ENCODE measurements at regions not wholly inside any gene's neighbourhood (a gene's known extent, or its start where the extent isn't known, plus 50 kb on each side); places are given as distances from the start of the nearest gene placed in this dataset.
A peak's percentile ranks its signal among the peaks of the same experiment; 100 is the strongest.

DNA sequence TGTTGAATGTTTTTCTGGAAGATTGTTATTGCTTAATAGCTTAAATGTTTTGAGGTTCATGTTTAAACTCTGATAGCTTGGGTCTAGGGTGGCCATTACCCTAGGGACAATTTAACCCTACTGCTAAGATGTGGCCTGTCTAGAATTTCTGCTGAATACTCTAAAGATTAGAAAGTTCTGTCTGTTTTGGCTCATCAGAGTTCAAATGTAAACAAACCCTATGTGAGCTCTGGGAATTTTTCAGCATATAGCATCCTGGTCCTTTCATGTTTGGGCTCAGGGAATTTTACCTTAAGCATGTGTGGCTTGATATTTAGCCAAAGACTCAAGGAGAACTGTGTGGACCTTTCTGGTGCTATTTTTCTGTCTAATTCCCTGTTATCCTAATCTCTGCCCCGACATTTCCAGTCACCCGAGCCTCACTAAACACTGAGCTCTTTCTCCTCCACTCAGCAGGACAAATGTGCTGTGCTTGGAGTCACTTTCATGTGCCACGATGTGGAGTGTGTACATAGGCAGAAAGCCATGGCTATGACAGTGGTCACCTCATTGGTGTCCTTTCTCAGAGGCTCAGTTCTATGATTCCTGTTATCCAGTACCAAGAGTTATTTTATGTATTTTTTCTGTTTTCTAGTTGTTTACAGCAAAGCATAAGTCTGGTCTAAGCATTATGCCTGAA, 492.5 kb upstream of the SPHKAP start:
- ChIA-PET POLR2A (no interaction called here), CTCF (no interaction called here)
- Mint-ChIP-seq H3K36me3 (no peaks in the 10 kb centered on the region), H3K9me3 (peaks cover 3 to 15% (median 6%) of the 10 kb centered on the region in 5 donors), H3K4me3 (no peak overlapping the region), H3K4me1 (no peaks in the 10 kb centered on the region), H3K27me3 (no peaks in the 10 kb centered on the region), H3K27ac (no peak overlapping the region)
- no peak for DNase-seq
- Histone ChIP-seq H3K4me3 (ENCODE audit: low read length) (no peak overlapping the region), H3K27me3 (ENCODE audit: insufficient read depth, low read length, poor library complexity, severe bottlenecking) (no peaks in the 10 kb centered on the region), H3K36me3 (ENCODE audit: insufficient read depth, low read length) (no peaks in the 10 kb centered on the region), H3K27ac (ENCODE audit: low read depth, low read length) (no peak overlapping the region), H3K4me1 (ENCODE audit: insufficient read depth, low read length) (no peaks in the 10 kb centered on the region), H3K9me3 (ENCODE audit: low read length) (no peaks in the 10 kb centered on the region)

DNA sequence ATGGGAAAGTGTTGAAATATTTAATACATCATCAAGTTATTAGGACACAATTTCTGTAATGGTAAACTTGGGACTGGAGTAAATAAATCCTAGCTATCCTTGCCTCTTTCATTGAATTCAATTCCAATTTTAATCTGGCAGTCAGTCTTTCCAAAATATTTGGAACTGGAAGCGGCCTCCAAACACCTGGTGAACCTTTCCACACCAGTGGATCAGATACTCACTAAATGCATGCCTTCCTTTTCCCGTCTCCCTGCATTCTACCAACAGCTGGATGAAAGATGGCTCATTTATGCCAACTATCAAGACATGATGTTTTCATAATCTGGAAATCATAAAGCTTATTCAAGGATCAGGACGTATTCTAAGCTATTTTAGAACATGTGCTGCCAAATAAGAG, 488.2 kb upstream of the SPHKAP start:
- Mint-ChIP-seq H3K36me3 (no peaks in the 10 kb centered on the region), H3K4me1 (no peaks in the 10 kb centered on the region), H3K27me3 (no peaks in the 10 kb centered on the region), H3K4me3 (no peak overlapping the region), H3K27ac (no peak overlapping the region), H3K9me3 (peaks cover 0 to 6% (median 4%) of the 10 kb centered on the region in 5 donors)
- ChIA-PET POLR2A (no interaction called here), CTCF (no interaction called here)
- no peak for DNase-seq
- Histone ChIP-seq H3K9me3 (ENCODE audit: low read length) (no peaks in the 10 kb centered on the region), H3K4me1 (ENCODE audit: insufficient read depth, low read length) (no peaks in the 10 kb centered on the region), H3K27ac (ENCODE audit: low read depth, low read length) (no peak overlapping the region), H3K4me3 (ENCODE audit: low read length) (no peak overlapping the region), H3K27me3 (ENCODE audit: insufficient read depth, low read length, poor library complexity, severe bottlenecking) (no peaks in the 10 kb centered on the region), H3K36me3 (ENCODE audit: insufficient read depth, low read length) (no peaks in the 10 kb centered on the region)

DNA sequence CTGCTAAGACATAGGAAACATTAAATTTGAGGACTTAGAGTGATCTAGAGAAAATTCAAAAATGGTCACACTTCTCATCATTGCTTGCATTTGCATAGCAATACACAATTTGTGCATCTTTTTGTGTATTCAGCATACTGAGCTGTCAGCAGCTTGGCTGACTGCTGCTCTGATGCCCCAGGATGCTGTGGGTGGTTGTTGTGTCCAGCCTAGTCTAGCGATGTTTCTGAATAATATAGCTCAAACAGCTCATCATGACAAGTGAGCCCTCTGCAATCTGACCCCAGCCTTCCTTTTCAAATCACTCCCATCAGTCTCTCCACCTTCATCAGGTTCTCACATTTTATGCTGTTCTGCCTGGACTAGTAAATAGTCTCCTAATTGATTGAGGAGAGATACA, 483.7 kb upstream of the SPHKAP start:
- H3K27me3 ChIP-seq (ENCODE audit: insufficient read depth, low read length, poor library complexity, severe bottlenecking), result no peaks in the 10 kb centered on the region
- H3K27ac ChIP-seq (ENCODE audit: low read depth, low read length), result no peak overlapping the region
- Mint-ChIP-seq H3K27me3 (no peaks in the 10 kb centered on the region), H3K4me1 (no peaks in the 10 kb centered on the region), H3K4me3 (no peak overlapping the region), H3K9me3 (peaks cover 0 to 14% (median 3%) of the 10 kb centered on the region in 5 donors), H3K36me3 (no peaks in the 10 kb centered on the region), H3K27ac (no peak overlapping the region)
- no peak for DNase-seq
- no peaks in the 10 kb centered on the region for H3K9me3 ChIP-seq (ENCODE audit: low read length)
- H3K36me3 ChIP-seq (ENCODE audit: insufficient read depth, low read length), result no peaks in the 10 kb centered on the region
- no peak overlapping the region for H3K4me3 ChIP-seq (ENCODE audit: low read length)
- ChIA-PET CTCF (no interaction called here), POLR2A (no interaction called here)
- H3K4me1 ChIP-seq (ENCODE audit: insufficient read depth, low read length), result no peaks in the 10 kb centered on the region

DNA sequence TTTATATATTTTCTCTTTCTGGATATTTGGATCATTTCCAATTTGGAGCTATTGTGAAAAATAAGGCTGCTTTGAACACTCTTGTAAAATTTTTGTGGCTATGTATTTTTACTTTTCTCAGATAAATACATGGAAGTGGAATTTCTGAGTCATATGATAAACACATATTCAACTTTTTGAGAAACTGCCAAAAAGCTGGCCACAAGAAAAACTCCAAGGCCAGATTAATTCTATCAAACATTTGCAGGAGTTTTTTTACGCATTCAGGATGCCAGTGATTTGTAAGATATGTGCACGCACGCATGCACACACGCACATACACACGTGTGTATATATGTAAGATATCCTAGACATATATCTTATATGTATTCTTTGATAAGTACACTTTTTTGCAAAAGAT, 477.5 kb upstream of the SPHKAP start:
- Mint-ChIP-seq H3K36me3 (no peaks in the 10 kb centered on the region), H3K9me3 (peaks cover 0 to 20% (median 2%) of the 10 kb centered on the region in 5 donors), H3K27ac (no peak overlapping the region), H3K27me3 (no peaks in the 10 kb centered on the region), H3K4me3 (no peak overlapping the region), H3K4me1 (no peaks in the 10 kb centered on the region)
- H3K36me3 ChIP-seq (ENCODE audit: insufficient read depth, low read length), result no peaks in the 10 kb centered on the region
- ChIA-PET POLR2A (no interaction called here), CTCF (no interaction called here)
- H3K9me3 ChIP-seq (ENCODE audit: low read length), result no peaks in the 10 kb centered on the region
- no peak for DNase-seq
- no peak overlapping the region for H3K27ac ChIP-seq (ENCODE audit: low read depth, low read length)
- H3K27me3 ChIP-seq (ENCODE audit: insufficient read depth, low read length, poor library complexity, severe bottlenecking), result no peaks in the 10 kb centered on the region
- H3K4me3 ChIP-seq (ENCODE audit: low read length), result no peak overlapping the region
- H3K4me1 ChIP-seq (ENCODE audit: insufficient read depth, low read length), result no peaks in the 10 kb centered on the region

- Histone ChIP-seq H3K4me1 (ENCODE audit: insufficient read depth, low read length) (no peaks in the 10 kb centered on the region), H3K36me3 (ENCODE audit: insufficient read depth, low read length) (no peaks in the 10 kb centered on the region), H3K4me3 (ENCODE audit: low read length) (no peak overlapping the region), H3K27me3 (ENCODE audit: insufficient read depth, low read length, poor library complexity, severe bottlenecking) (no peaks in the 10 kb centered on the region), H3K27ac (ENCODE audit: low read depth, low read length) (no peak overlapping the region), H3K9me3 (ENCODE audit: low read length) (no peaks in the 10 kb centered on the region)
- ChIA-PET POLR2A (no interaction called here), CTCF (no interaction called here)
- H3K27ac Mint-ChIP-seq, result no peak overlapping the region
- H3K9me3 Mint-ChIP-seq, result peaks cover 0 to 23% (median 2%) of the 10 kb centered on the region in 5 donors
- no peaks in the 10 kb centered on the region for H3K36me3 Mint-ChIP-seq
- H3K27me3 Mint-ChIP-seq, result no peaks in the 10 kb centered on the region
- DNase-seq, result no peak
- no peaks in the 10 kb centered on the region for H3K4me1 Mint-ChIP-seq
- no peak overlapping the region for H3K4me3 Mint-ChIP-seq
Measured at GRCh38 chr2:228657807-228658402, 476.4 kb upstream of the SPHKAP start.

DNA sequence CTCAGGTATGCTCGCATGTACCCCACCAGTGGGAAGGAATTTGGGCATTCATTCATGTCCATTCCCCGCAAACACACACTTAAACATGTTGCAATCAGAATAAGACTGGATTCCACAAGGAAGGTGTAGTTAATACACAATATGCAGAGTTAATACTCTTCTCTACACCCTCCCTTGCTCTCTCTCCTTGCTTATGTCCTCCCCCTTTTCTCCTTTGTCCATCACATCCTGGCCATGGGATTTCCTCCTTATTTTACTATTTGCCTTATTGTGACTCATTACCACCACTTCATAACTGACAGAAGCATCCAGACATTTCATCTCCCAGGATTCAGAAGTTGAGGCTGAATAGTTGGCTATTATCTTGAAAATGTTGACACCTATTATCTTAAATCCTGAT, 473.8 kb upstream of the SPHKAP start:
- no peaks in the 10 kb centered on the region for H3K36me3 Mint-ChIP-seq
- H3K36me3 ChIP-seq (ENCODE audit: insufficient read depth, low read length), result no peaks in the 10 kb centered on the region

GRCh38 chr2:228654707-228655106, 473.2 kb upstream of the SPHKAP start:
- POLR2A ChIA-PET, result no interaction called here
- no peaks in the 10 kb centered on the region for H3K27me3 Mint-ChIP-seq
- no peak for DNase-seq
- H3K4me1 Mint-ChIP-seq, result no peaks in the 10 kb centered on the region
- Histone ChIP-seq H3K9me3 (ENCODE audit: low read length) (no peaks in the 10 kb centered on the region), H3K27ac (ENCODE audit: low read depth, low read length) (no peak overlapping the region), H3K4me3 (ENCODE audit: low read length) (no peak overlapping the region), H3K36me3 (ENCODE audit: insufficient read depth, low read length) (no peaks in the 10 kb centered on the region), H3K4me1 (ENCODE audit: insufficient read depth, low read length) (no peaks in the 10 kb centered on the region), H3K27me3 (ENCODE audit: insufficient read depth, low read length, poor library complexity, severe bottlenecking) (no peaks in the 10 kb centered on the region)
- H3K9me3 Mint-ChIP-seq, result peaks cover 0 to 10% (median 2%) of the 10 kb centered on the region in 5 donors
- no peak overlapping the region for H3K27ac Mint-ChIP-seq
- no peak overlapping the region for H3K4me3 Mint-ChIP-seq
- CTCF ChIA-PET, result no interaction called here
- no peaks in the 10 kb centered on the region for H3K36me3 Mint-ChIP-seq

More for the DNA sequence above, 473.8 kb upstream of the SPHKAP start:
- no peak for DNase-seq
- no peaks in the 10 kb centered on the region for H3K4me1 Mint-ChIP-seq
- Histone ChIP-seq H3K27ac (ENCODE audit: low read depth, low read length) (no peak overlapping the region), H3K27me3 (ENCODE audit: insufficient read depth, low read length, poor library complexity, severe bottlenecking) (no peaks in the 10 kb centered on the region), H3K4me1 (ENCODE audit: insufficient read depth, low read length) (no peaks in the 10 kb centered on the region), H3K9me3 (ENCODE audit: low read length) (no peaks in the 10 kb centered on the region), H3K4me3 (ENCODE audit: low read length) (no peak overlapping the region)
- H3K27ac Mint-ChIP-seq, result peak overlapping the region in 1 of 8 donors; percentile 72
- ChIA-PET CTCF (no interaction called here), POLR2A (no interaction called here)
- no peak overlapping the region for H3K4me3 Mint-ChIP-seq
- no peaks in the 10 kb centered on the region for H3K27me3 Mint-ChIP-seq
- H3K9me3 Mint-ChIP-seq, result peaks cover 0 to 10% (median 2%) of the 10 kb centered on the region in 5 donors

GRCh38 chr2:228653884-228654283, 472.4 kb upstream of the SPHKAP start:
- H3K9me3 ChIP-seq (ENCODE audit: low read length), result no peaks in the 10 kb centered on the region
- H3K36me3 Mint-ChIP-seq, result no peaks in the 10 kb centered on the region
- ChIA-PET POLR2A (no interaction called here), CTCF (no interaction called here)
- H3K27me3 Mint-ChIP-seq, result no peaks in the 10 kb centered on the region
- H3K4me3 ChIP-seq (ENCODE audit: low read length), result no peak overlapping the region
- H3K4me3 Mint-ChIP-seq, result no peak overlapping the region
- H3K36me3 ChIP-seq (ENCODE audit: insufficient read depth, low read length), result no peaks in the 10 kb centered on the region
- no peaks in the 10 kb centered on the region for H3K4me1 ChIP-seq (ENCODE audit: insufficient read depth, low read length)
- no peak overlapping the region for H3K27ac Mint-ChIP-seq
- no peak for DNase-seq
- H3K27ac ChIP-seq (ENCODE audit: low read depth, low read length), result no peak overlapping the region
- no peaks in the 10 kb centered on the region for H3K4me1 Mint-ChIP-seq
- no peaks in the 10 kb centered on the region for H3K27me3 ChIP-seq (ENCODE audit: insufficient read depth, low read length, poor library complexity, severe bottlenecking)
- peaks cover 0 to 10% (median 0%) of the 10 kb centered on the region in 5 donors for H3K9me3 Mint-ChIP-seq

Data from CD8-positive, alpha-beta memory T cell (primary cell).